ENCODE measurements at regions not wholly inside any gene's neighbourhood (a gene's known extent, or its start where the extent isn't known, plus 50 kb on each side); places are given as distances from the start of the nearest gene placed in this dataset.

DNA sequence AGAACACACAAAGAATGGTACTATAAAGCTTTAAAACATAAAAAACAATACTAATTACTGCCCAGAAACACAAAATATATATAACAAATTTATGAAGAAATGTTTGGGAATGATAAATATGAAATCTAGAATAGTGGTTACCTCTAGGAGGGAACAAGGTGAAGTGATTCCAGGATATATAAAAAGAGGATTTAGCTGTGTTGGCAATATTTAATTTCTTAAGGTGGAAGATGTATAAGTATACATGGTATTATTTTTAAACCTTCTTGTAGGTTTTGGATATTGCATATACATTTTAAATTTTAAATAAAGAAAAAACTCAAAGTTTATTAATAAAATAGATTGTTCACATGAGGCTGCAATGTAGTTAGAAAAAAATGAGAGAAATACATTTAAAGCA, 112.7 kb upstream of the ZNF618 start:
- no peaks in the 10 kb centered on the region for H3K4me1 ChIP-seq (ENCODE audit: control insufficient read depth in 1 of 2, insufficient read depth in 2 of 2, low read length in 2 of 2)
- no peak overlapping the region for H3K9ac ChIP-seq (ENCODE audit: low read depth in 1 of 2, low read length in 2 of 2)
- no peak overlapping the region for H3K4me3 ChIP-seq (ENCODE audit: low read depth in 1 of 2, low read length in 2 of 2)
- H3K36me3 ChIP-seq (ENCODE audit: control insufficient read depth in 1 of 2, insufficient read depth in 2 of 2, low read length in 2 of 2): no peaks in the 10 kb centered on the region
- peaks cover 0 to 4% of the 10 kb centered on the region in 2 donors for H3K27me3 ChIP-seq (ENCODE audit: control insufficient read depth in 1 of 2, insufficient read depth in 2 of 2, low read length in 2 of 2)
- peaks cover 0 to 6% of the 10 kb centered on the region in 2 donors for H3K9me3 ChIP-seq (ENCODE audit: control insufficient read depth in 1 of 2, low read length in 2 of 2)
- no peak overlapping the region for H3K27ac ChIP-seq (ENCODE audit: low read depth, low read length)

DNA sequence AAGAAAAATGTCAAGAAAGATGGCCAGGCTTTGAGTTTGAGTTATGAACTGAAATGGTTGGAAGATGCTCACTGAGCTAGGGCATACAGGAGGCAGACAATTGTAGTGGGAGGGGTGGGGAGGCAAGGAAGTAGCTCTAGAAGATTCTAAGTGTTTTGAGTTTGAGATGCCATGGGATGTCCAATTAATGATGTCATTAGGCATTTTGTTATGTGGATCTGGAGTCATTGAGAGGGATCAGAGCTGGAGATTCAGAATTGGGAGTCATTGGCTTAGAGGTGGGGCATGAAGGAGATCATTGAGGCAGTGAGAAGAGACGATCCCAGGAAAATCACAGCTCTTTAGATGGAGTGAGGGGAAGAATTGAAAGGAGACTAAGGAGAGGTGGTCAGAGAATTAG, 111.5 kb upstream of the ZNF618 start:
- peaks cover 0 to 6% of the 10 kb centered on the region in 2 donors for H3K9me3 ChIP-seq (ENCODE audit: control insufficient read depth in 1 of 2, low read length in 2 of 2)
- H3K4me1 ChIP-seq (ENCODE audit: control insufficient read depth in 1 of 2, insufficient read depth in 2 of 2, low read length in 2 of 2): no peaks in the 10 kb centered on the region
- H3K4me3 ChIP-seq (ENCODE audit: low read depth in 1 of 2, low read length in 2 of 2): no peak overlapping the region
- no peak overlapping the region for H3K27ac ChIP-seq (ENCODE audit: low read depth, low read length)
- H3K36me3 ChIP-seq (ENCODE audit: control insufficient read depth in 1 of 2, insufficient read depth in 2 of 2, low read length in 2 of 2): no peaks in the 10 kb centered on the region
- H3K9ac ChIP-seq (ENCODE audit: low read depth in 1 of 2, low read length in 2 of 2): no peak overlapping the region
- H3K27me3 ChIP-seq (ENCODE audit: control insufficient read depth in 1 of 2, insufficient read depth in 2 of 2, low read length in 2 of 2): peaks cover 3 to 4% of the 10 kb centered on the region in 2 donors

- Histone ChIP-seq H3K36me3 (ENCODE audit: control insufficient read depth in 1 of 2, insufficient read depth in 2 of 2, low read length in 2 of 2) (no peaks in the 10 kb centered on the region), H3K9ac (ENCODE audit: low read depth in 1 of 2, low read length in 2 of 2) (no peak overlapping the region), H3K4me1 (ENCODE audit: control insufficient read depth in 1 of 2, insufficient read depth in 2 of 2, low read length in 2 of 2) (no peaks in the 10 kb centered on the region), H3K9me3 (ENCODE audit: control insufficient read depth in 1 of 2, low read length in 2 of 2) (peaks cover 0 to 6% of the 10 kb centered on the region in 2 donors), H3K27ac (ENCODE audit: low read depth, low read length) (no peak overlapping the region), H3K27me3 (ENCODE audit: control insufficient read depth in 1 of 2, insufficient read depth in 2 of 2, low read length in 2 of 2) (peaks cover 0 to 11% of the 10 kb centered on the region in 2 donors), H3K4me3 (ENCODE audit: low read depth in 1 of 2, low read length in 2 of 2) (no peak overlapping the region)
Measured at GRCh38 chr9:113769412-113769811, 106.7 kb upstream of the ZNF618 start.

- H3K4me1 ChIP-seq (ENCODE audit: control insufficient read depth in 1 of 2, insufficient read depth in 2 of 2, low read length in 2 of 2): no peaks in the 10 kb centered on the region
- H3K4me3 ChIP-seq (ENCODE audit: low read depth in 1 of 2, low read length in 2 of 2): no peak overlapping the region
- no peak overlapping the region for H3K9ac ChIP-seq (ENCODE audit: low read depth in 1 of 2, low read length in 2 of 2)
- no peak overlapping the region for H3K27ac ChIP-seq (ENCODE audit: low read depth, low read length)
- no peaks in the 10 kb centered on the region for H3K36me3 ChIP-seq (ENCODE audit: control insufficient read depth in 1 of 2, insufficient read depth in 2 of 2, low read length in 2 of 2)
- H3K9me3 ChIP-seq (ENCODE audit: control insufficient read depth in 1 of 2, low read length in 2 of 2): peaks cover 0 to 6% of the 10 kb centered on the region in 2 donors
- H3K27me3 ChIP-seq (ENCODE audit: control insufficient read depth in 1 of 2, insufficient read depth in 2 of 2, low read length in 2 of 2): peaks cover 0 to 11% of the 10 kb centered on the region in 2 donors
Measured at GRCh38 chr9:113770396-113770795, 105.7 kb upstream of the ZNF618 start.

DNA sequence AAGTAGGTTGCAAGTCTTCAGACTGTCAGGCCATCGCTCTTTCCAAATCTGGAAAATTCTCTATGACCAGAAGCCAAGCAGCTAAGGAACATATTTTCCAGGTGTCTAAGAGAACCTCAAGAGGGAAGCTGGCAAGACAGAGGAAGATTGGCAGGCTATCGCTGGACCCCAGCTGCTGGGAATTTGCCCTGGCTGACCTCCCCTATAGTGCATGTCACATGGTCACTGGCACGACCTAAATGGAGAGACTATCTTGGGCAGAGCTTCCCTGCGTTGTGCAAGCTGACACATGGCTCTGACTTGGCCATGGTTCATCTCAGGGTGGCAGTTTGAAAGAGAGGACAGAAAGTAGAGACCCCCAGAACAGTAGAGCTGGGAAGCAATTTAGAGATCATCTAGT, 104.9 kb upstream of the ZNF618 start:
- Histone ChIP-seq H3K9me3 (ENCODE audit: control insufficient read depth in 1 of 2, low read length in 2 of 2) (peaks cover 0 to 6% of the 10 kb centered on the region in 2 donors), H3K36me3 (ENCODE audit: control insufficient read depth in 1 of 2, insufficient read depth in 2 of 2, low read length in 2 of 2) (no peaks in the 10 kb centered on the region), H3K27me3 (ENCODE audit: control insufficient read depth in 1 of 2, insufficient read depth in 2 of 2, low read length in 2 of 2) (peaks cover 0 to 11% of the 10 kb centered on the region in 2 donors), H3K4me3 (ENCODE audit: low read depth in 1 of 2, low read length in 2 of 2) (no peak overlapping the region), H3K4me1 (ENCODE audit: control insufficient read depth in 1 of 2, insufficient read depth in 2 of 2, low read length in 2 of 2) (no peaks in the 10 kb centered on the region), H3K9ac (ENCODE audit: low read depth in 1 of 2, low read length in 2 of 2) (no peak overlapping the region), H3K27ac (ENCODE audit: low read depth, low read length) (no peak overlapping the region)

GRCh38 chr9:113772121-113772810, 103.8 kb upstream of the ZNF618 start:
- H3K9ac ChIP-seq (ENCODE audit: low read depth in 1 of 2, low read length in 2 of 2): no peak overlapping the region
- no peaks in the 10 kb centered on the region for H3K4me1 ChIP-seq (ENCODE audit: control insufficient read depth in 1 of 2, insufficient read depth in 2 of 2, low read length in 2 of 2)
- H3K27ac ChIP-seq (ENCODE audit: low read depth, low read length): no peak overlapping the region
- H3K9me3 ChIP-seq (ENCODE audit: control insufficient read depth in 1 of 2, low read length in 2 of 2): no peaks in the 10 kb centered on the region
- no peak overlapping the region for H3K4me3 ChIP-seq (ENCODE audit: low read depth in 1 of 2, low read length in 2 of 2)
- no peaks in the 10 kb centered on the region for H3K36me3 ChIP-seq (ENCODE audit: control insufficient read depth in 1 of 2, insufficient read depth in 2 of 2, low read length in 2 of 2)
- peaks cover 0 to 11% of the 10 kb centered on the region in 2 donors for H3K27me3 ChIP-seq (ENCODE audit: control insufficient read depth in 1 of 2, insufficient read depth in 2 of 2, low read length in 2 of 2)

DNA sequence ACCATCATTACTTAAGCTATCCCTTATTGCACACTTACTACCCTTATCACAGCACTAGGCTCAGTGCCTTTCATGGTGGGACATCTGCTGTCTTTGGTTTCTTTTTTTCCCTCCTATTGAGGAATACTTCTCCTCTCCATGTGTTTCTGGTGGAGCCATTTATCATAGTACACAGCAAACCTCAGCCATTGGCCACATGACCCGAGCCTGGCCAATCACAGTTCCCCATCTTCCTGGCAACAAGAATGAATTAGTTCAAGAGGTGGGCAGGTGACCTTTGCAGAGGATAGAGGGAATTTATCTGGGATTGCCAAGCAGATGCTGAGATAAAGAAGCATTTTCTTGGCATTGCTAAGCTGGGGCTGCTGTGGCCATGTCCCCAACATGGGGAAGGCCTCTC, 101.1 kb upstream of the ZNF618 start:
- Histone ChIP-seq H3K9ac (ENCODE audit: low read depth in 1 of 2, low read length in 2 of 2) (no peak overlapping the region), H3K36me3 (ENCODE audit: control insufficient read depth in 1 of 2, insufficient read depth in 2 of 2, low read length in 2 of 2) (no peaks in the 10 kb centered on the region), H3K27ac (ENCODE audit: low read depth, low read length) (no peak overlapping the region), H3K27me3 (ENCODE audit: control insufficient read depth in 1 of 2, insufficient read depth in 2 of 2, low read length in 2 of 2) (peaks cover 0 to 6% of the 10 kb centered on the region in 2 donors), H3K9me3 (ENCODE audit: control insufficient read depth in 1 of 2, low read length in 2 of 2) (no peaks in the 10 kb centered on the region), H3K4me3 (ENCODE audit: low read depth in 1 of 2, low read length in 2 of 2) (no peak overlapping the region), H3K4me1 (ENCODE audit: control insufficient read depth in 1 of 2, insufficient read depth in 2 of 2, low read length in 2 of 2) (no peaks in the 10 kb centered on the region)

GRCh38 chr9:113775749-113776148, 100.4 kb upstream of the ZNF618 start:
- Histone ChIP-seq H3K9ac (ENCODE audit: low read depth in 1 of 2, low read length in 2 of 2) (no peak overlapping the region), H3K4me3 (ENCODE audit: low read depth in 1 of 2, low read length in 2 of 2) (no peak overlapping the region), H3K4me1 (ENCODE audit: control insufficient read depth in 1 of 2, insufficient read depth in 2 of 2, low read length in 2 of 2) (no peaks in the 10 kb centered on the region), H3K27ac (ENCODE audit: low read depth, low read length) (no peak overlapping the region), H3K36me3 (ENCODE audit: control insufficient read depth in 1 of 2, insufficient read depth in 2 of 2, low read length in 2 of 2) (no peaks in the 10 kb centered on the region), H3K9me3 (ENCODE audit: control insufficient read depth in 1 of 2, low read length in 2 of 2) (no peaks in the 10 kb centered on the region), H3K27me3 (ENCODE audit: control insufficient read depth in 1 of 2, insufficient read depth in 2 of 2, low read length in 2 of 2) (peaks cover 0 to 3% of the 10 kb centered on the region in 2 donors)

DNA sequence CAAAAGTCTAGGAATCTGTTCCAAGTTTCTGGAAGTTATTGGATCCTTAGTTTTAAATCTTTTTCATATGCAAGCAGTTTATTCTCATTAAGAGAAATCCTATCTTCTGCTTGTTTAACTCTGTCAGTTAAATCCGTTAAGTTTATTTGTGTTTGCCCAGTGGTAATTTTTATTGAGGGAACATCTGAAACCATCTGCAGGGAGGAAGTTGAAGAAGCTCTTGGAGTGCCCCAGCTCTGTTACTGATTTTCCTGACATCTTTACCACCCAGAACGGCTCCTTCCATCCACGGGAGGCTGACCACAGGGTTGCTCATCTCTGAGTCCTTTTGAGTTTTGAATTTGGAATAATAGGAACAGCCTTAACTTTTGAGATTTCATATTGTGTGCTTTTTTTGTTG, 99.9 kb upstream of the ZNF618 start:
- Histone ChIP-seq H3K27me3 (ENCODE audit: control insufficient read depth in 1 of 2, insufficient read depth in 2 of 2, low read length in 2 of 2) (peaks cover 0 to 1% of the 10 kb centered on the region in 2 donors), H3K36me3 (ENCODE audit: control insufficient read depth in 1 of 2, insufficient read depth in 2 of 2, low read length in 2 of 2) (no peaks in the 10 kb centered on the region), H3K4me3 (ENCODE audit: low read depth in 1 of 2, low read length in 2 of 2) (no peak overlapping the region), H3K27ac (ENCODE audit: low read depth, low read length) (no peak overlapping the region), H3K9ac (ENCODE audit: low read depth in 1 of 2, low read length in 2 of 2) (no peak overlapping the region), H3K9me3 (ENCODE audit: control insufficient read depth in 1 of 2, low read length in 2 of 2) (no peaks in the 10 kb centered on the region), H3K4me1 (ENCODE audit: control insufficient read depth in 1 of 2, insufficient read depth in 2 of 2, low read length in 2 of 2) (no peaks in the 10 kb centered on the region)

DNA sequence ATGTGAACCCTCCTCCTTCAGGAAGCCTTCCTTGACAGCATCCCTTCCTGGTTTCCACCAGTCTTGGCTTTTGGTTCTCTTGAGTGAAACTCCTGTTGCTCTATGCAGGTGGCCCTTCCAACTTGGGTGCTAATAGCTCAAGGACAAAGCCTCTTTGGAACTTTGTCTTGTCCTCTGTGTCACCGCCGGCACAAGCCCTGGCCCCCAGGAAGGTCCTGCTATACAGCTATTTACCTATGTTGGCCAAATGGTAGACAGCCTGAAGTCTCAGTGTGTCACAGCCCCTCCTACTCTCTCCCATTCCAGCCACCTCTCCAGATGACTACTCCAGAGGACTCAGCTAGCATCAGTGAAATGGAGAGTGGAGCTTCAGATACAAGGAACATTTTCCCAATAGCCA, 94.7 kb upstream of the ZNF618 start:
- no peaks in the 10 kb centered on the region for H3K36me3 ChIP-seq (ENCODE audit: control insufficient read depth in 1 of 2, insufficient read depth in 2 of 2, low read length in 2 of 2)
- H3K27me3 ChIP-seq (ENCODE audit: control insufficient read depth in 1 of 2, insufficient read depth in 2 of 2, low read length in 2 of 2): no peaks in the 10 kb centered on the region
- H3K27ac ChIP-seq (ENCODE audit: low read depth, low read length): no peak overlapping the region
- H3K4me3 ChIP-seq (ENCODE audit: low read depth in 1 of 2, low read length in 2 of 2): no peak overlapping the region
- no peak overlapping the region for H3K9ac ChIP-seq (ENCODE audit: low read depth in 1 of 2, low read length in 2 of 2)
- H3K9me3 ChIP-seq (ENCODE audit: control insufficient read depth in 1 of 2, low read length in 2 of 2): no peaks in the 10 kb centered on the region
- H3K4me1 ChIP-seq (ENCODE audit: control insufficient read depth in 1 of 2, insufficient read depth in 2 of 2, low read length in 2 of 2): no peaks in the 10 kb centered on the region
